NT2/D1 (cell line): ENCODE measurements at regions not wholly inside any gene's neighbourhood (a gene's known extent, or its start where the extent isn't known, plus 50 kb on each side); places are given as distances from the start of the nearest gene placed in this dataset.
"Not testable (repeated sequence)": the region's sequence is repeated elsewhere in the genome, so short reads cannot be mapped to it uniquely, and the experiment has no call there.

ENCODE experiments used
- SUZ12 ChIP-seq: IDR thresholded peaks from 2 replicates; pipeline ENCODE4 v1.6.1; 2011; ENCODE audit not compliant: insufficient read length, insufficient read depth; ENCODE audit errors: extremely low read depth
- YY1 ChIP-seq: IDR thresholded peaks from 2 replicates; pipeline ENCODE4 v1.6.1; 2011; ENCODE audit not compliant: insufficient read length, insufficient read depth

- TF ChIP-seq SUZ12, YY1: not testable (repeated sequence)
Measured at GRCh38 chr7:145697412-145698107, 419.0 kb upstream of the CNTNAP2 start.
